Epithelial cell of esophagus (primary cell): ENCODE measurements at regions not wholly inside any gene's neighbourhood (a gene's known extent, or its start where the extent isn't known, plus 50 kb on each side); places are given as distances from the start of the nearest gene placed in this dataset.

Experiments used
- DNase-seq: peaks from one replicate; pipeline ENCODE4 v3.0.0; 2010; ENCODE audit warnings: low read depth
- H3K4me3 ChIP-seq: 2 replicates; pipeline ENCODE4 v1.5.1; 2011; ENCODE audit warnings: mild to moderate bottlenecking, low read length, control low read depth
- CTCF ChIP-seq: IDR thresholded peaks from 2 replicates; pipeline ENCODE4 v1.5.1; 2011; ENCODE audit warnings: low read depth, mild to moderate bottlenecking, low read length, control low read depth, inconsistent platforms; ENCODE audit not compliant: insufficient read depth; ENCODE audit errors: missing control alignments

- TF ChIP-seq CTCF, result no peak
- H3K4me3 ChIP-seq, result no peak overlapping the region
- no peak for DNase-seq
Measured at GRCh38 chr11:96942855-96943254, 553.0 kb downstream of the JRKL start.

DNA sequence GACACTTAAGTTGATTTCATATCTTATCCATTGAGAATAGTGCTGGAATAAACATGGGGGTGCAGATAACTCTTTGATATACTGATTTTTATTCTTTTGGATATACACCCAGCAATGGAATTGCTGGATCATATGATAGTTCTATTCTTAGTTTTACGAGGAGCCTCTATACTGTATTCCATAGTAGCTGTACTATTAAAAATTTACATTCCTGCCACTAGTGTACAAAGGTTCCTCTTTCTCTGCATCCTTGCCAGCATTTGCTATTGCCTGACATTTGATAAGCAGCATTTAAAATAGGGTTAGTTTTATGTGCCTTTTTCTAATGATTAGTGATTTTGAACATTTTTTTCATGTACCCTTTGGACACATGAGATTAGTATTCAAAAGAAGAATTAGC lies 554.2 kb downstream of the JRKL start:
- no peak overlapping the region for H3K4me3 ChIP-seq
- peak; percentile 28 for TF ChIP-seq CTCF

GRCh38 chr11:96948066-96948465 lies 558.3 kb downstream of the JRKL start:
- no peak overlapping the region for H3K4me3 ChIP-seq
- TF ChIP-seq CTCF, result no peak
- no peak for DNase-seq

More for the DNA sequence above, 554.2 kb downstream of the JRKL start:
- no peak for DNase-seq

- H3K4me3 ChIP-seq, result no peak overlapping the region
- no peak for DNase-seq
- no peak for TF ChIP-seq CTCF
Measured at GRCh38 chr11:96949464-96949863, 559.7 kb downstream of the JRKL start.

DNA sequence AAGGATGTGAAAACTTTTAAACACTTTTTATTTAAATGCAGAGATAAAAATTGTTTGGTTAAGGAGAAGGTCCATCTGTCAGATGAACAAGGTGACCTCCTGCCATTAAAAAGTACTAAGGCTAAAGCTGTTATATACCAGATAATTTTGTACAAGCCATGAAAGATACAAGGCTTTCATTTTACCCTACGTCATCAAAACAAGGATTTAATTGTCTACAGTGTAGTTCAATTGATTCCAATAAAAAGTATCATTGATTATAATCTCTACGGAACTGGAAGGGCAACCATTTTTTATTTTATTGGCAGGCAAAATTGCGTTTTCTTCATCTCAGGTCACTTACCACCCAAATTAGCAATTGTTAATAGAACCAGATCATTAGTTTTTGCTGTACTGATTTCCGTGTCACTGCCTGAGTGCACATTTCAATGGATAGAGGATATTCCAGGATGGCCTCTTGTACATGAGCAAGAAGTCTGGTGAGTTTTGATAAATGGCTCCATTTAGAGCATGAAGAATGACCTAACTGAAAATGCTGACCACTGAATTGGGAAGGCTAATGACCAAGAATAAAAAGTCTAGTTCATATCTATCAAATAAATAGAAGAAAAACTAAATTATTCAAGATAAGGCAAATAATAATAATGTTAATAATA lies 564.9 kb downstream of the JRKL start:
- TF ChIP-seq CTCF, result no peak
- no peak for DNase-seq
- no peak overlapping the region for H3K4me3 ChIP-seq

DNA sequence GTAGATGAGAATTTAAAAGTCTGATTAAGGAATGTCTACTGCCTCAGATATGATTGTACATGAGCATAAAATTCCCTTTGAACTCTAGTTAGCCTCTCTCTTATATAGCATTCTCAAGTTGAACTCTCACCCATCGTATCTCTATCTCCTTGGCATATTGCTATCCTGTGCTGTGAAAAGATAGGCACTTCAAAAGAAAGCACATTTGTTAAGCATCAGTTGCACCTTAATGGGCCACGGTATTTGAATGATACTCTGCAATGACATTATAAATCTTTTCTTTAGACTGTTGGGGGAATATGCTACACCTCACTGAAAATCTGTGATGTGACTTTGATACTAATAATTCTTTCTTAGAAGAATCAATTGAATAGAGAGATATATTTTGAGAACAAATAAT lies 570.7 kb downstream of the JRKL start:
- DNase-seq, result no peak
- no peak for TF ChIP-seq CTCF
- no peak overlapping the region for H3K4me3 ChIP-seq

GRCh38 chr11:96960926-96961325 lies 571.1 kb downstream of the JRKL start:
- no peak for DNase-seq
- no peak for TF ChIP-seq CTCF
- no peak overlapping the region for H3K4me3 ChIP-seq
